DMS 273 treated with DMSO at 0.1 percent for 48 hours (cell line): ENCODE measurements at regions not wholly inside any gene's neighbourhood (a gene's known extent, or its start where the extent isn't known, plus 50 kb on each side); places are given as distances from the start of the nearest gene placed in this dataset.

ENCODE experiments used
- DNase-seq: peaks from one replicate; lab custom pipeline; 2025; lab: John Stamatoyannopoulos, UW

DNA sequence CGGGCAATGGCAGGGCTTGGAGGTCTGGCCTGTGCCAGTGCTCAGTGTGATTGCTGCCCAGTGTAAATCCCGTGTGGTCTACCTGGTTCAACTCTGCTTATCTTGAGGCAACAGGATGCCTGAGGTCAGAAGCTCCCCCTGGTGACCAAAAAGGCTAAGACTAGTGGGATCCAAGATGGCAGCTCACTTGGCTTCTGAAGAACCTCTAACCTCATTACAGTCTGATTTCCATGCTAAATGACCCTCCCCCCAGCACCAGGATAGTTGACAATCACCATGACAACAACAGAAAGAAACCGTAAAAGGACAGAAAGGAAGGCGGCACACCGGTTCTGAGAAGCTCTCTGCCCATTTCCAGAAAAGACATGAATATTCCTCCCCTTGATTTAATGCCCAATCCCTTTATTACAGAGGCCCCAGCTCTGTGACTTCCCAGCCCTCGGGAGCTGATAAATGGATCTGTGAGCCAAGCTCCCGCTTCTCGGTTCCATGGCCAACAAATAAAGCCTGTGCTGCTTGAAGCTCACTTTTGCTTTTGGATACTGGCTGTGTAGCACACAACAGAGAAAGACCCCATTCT is 398.4 kb downstream of the CTTN start:
- DNase-seq = no peak

DNA sequence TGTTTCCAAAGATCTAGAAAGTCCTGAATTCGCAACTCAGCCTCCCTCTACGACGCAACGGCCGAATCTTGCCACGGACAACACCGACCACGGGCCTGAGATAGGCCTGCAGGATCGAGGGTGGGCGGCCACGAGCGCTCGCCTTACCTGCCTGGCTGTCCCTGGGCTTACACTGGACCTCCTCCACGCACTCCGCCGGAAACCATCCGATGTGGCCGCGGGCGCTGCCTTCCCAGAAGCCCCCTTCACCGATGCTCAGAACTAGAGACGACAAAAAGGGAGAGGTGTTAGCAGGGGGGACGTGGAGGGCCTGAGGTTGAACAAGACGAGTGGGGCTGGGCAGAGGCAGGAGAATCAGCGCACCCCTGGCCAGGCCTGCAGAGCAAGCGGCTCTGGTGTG is 400.0 kb downstream of the CTTN start:
- no peak for DNase-seq

DNA sequence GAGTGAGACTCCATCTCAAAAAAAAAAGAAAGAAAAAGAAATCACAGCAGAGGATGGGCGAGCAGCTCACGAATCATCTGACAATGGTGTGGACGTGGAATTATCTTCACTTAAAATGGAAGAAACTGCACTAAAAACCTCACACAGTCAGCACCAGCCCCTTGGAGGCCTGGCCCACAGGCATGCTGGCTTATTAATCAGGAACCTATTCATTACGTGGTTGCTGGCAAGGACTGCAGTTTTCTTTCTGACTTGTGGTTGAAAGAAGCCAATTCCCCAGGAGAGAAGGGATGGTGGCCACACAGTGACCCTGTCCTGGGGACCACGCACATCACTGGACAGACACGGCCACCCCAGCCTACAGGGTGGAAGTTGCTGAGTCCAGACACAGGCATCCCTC is 401.1 kb downstream of the CTTN start:
- DNase-seq = no peak

- DNase-seq = no peak
These were observed 403.9 kb downstream of the CTTN start for GRCh38 chr11:70802185-70802584.

DNA sequence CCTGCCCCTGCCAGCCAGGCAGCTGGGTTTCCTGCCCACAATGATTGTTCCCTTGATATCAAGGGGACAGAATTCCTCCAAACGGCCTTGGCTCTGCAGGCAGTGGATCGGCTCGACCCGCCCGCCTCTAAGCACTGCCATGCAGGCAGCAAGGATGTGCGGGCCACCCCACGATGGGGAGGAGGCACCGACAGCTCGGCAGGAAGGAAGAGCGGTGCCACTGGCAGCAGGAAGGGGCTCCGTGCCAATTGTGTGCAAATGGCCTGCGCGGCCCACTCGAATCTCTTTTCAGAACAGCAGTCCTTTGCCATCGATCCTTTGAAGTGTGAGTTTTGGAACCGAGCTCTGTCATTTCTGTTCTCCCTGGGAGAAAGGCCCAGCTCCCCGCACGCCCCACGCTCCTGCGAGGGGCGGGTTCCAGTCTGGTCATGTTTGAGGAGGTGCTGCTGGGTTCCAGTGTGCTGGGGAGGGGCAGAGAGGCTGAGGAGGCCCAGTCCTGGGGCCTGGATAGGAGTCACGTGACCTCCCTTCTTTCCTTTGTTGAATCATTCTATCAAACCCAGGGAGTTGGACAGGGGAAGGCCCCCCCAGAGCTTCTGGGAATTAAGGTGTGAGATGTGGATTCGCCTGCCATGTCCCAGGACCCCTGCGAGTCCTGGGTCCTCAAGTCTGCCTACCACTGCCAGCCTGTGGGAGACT is 406.0 kb downstream of the CTTN start:
- no peak for DNase-seq

DNA sequence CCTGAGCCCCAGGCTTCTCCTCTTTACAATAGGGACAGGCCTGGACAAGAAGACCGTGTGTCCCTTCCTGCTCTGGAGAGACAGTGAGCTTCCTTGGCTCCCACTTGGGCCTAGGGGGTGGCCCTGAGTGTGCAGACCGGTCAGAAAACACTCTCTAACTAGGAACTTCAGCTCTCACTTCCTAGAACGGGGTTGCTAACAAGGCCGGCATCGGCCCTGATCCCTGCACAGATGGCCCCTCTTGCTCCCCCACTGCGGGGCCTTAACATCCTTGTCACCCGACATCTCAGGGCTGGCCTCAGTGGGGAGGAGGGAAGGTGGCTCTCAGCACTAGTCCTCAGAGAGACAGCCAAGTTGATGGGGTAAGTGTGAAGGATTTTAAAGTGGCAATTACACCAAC is 406.9 kb downstream of the CTTN start:
- no peak for DNase-seq

DNA sequence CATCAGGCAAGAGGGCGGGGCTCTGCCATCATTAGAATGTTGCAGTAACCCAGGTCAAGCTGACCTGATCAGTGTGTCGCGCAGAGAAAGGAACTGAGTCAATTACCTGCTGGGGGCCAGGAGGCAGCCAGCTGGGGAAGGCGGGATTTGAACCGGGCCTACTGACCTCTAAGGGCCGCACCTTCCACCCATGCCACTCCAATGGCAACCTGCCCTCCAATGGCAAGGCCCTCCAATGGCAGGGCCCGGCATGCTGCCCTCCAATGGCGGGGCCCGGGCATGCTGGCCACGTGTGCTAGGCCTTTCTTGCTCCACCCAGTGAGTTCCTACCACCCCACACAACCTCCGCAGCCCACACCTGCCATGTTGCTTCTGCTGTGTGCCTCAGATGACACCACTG is 407.6 kb downstream of the CTTN start:
- no peak for DNase-seq

GRCh38 chr11:70806461-70807194 is 408.3 kb downstream of the CTTN start:
- no peak for DNase-seq

GRCh38 chr11:70807195-70807543 is 408.8 kb downstream of the CTTN start:
- DNase-seq = no peak

GRCh38 chr11:70808686-70809375 is 410.5 kb downstream of the CTTN start:
- DNase-seq = no peak

GRCh38 chr11:70810133-70810532 is 411.8 kb downstream of the CTTN start:
- no peak for DNase-seq

DNA sequence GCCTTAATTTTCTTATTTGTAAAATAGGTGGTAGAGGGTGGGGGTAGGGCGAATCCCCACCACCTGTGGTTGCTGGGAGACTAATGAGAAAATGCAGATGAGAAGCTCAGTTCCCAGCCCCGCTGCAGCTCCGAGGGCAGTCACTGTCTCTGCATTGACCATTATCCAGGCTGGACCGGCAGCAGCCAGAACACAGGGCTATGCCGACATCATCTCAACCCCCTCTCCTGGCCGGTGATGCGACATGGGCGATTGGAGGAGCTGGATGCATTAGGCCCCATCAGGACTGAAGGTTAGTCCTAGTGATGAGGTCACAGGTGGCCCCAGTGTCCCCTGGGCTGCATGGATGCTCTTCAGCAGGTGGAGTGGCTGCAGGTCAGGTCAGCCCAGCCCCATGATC is 412.4 kb downstream of the CTTN start:
- no peak for DNase-seq

- DNase-seq = no peak
These were observed 413.2 kb downstream of the CTTN start for GRCh38 chr11:70811483-70811882.

DNA sequence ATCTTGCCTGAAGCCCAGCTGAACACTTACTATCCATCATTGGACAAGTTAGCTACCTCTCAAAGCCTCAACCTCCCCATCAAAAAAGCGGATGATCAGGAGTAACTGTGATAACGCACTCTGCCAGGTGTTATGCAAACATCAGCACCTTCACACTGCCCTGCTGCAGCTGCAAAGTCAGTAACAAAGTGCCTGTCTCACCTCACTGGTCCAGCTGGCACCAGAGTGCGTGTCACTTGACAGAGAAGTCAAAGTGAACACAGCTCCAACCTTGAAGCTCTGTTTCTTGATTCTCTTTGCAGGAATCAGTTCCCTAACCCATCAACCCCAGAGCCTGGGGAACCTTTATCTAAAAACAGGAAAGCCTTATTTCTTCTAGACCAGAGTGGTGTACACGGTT is 413.6 kb downstream of the CTTN start:
- no peak for DNase-seq

GRCh38 chr11:70812472-70812871 is 414.1 kb downstream of the CTTN start:
- DNase-seq = no peak

- no peak for DNase-seq
These were observed 415.3 kb downstream of the CTTN start for GRCh38 chr11:70813651-70814050.

DNA sequence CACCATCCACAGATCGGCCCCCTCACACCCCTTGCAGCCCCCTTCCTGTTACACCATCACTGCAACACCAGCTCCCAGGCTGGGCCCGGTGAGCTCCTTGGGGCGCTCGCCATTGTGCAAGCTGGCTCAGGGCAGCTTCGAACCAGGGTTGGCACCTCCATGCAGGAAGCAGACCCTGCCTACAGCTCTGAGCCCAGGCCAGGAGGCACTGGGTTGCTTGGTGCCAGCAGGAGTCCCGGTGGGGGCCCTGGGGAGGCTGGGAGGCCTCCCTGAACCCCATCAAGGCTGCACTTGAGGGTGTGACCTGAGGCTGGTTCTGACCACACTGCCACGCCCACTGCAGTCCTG is 417.1 kb downstream of the CTTN start:
- no peak for DNase-seq

GRCh38 chr11:70816156-70816678 is 417.9 kb downstream of the CTTN start:
- DNase-seq = no peak

- DNase-seq = no peak
These were observed 420.0 kb downstream of the CTTN start for GRCh38 chr11:70818351-70818750.

- no peak for DNase-seq
These were observed 420.7 kb downstream of the CTTN start for GRCh38 chr11:70819022-70819421.

DNA sequence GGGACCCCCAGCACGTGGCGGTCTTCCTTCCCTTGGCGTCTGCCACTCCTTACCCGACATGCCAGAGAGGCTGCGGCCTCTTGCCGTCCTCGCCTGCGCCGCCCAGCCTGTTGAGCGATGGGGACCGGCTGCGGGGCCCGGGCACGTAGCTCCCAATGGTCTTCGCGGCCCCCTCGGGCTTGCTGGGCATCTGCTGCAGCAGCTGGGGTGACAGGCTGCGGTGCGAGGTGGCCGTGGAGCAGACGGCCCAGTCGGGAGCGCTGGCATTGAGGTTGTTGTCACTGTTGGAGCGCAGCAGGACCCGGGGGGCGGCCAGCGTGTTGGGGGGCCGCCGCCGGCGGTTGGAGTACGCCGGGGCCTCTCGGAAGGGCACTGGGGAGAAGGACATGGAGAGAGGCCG is 422.0 kb downstream of the CTTN start:
- DNase-seq = no peak

DNA sequence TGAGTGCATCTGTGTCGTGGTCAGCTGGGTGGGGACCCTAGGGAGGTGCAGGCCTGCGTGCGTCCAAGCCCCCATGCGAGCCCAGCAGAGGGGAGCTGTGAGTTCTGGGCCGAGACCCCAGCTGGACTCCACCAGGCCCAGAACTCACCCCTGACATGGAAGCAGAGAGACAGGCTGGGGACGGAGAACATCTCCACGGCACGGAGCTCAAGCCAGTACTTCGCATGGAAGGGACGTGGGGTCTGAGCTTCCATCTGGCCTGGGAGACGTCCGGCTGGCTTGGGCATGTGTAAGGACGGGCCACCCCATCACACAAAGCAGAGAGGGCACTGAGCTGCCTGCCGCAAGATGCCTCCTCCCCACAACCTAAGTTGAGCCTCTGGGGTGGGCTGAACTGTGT is 422.4 kb downstream of the CTTN start:
- no peak for DNase-seq

DNA sequence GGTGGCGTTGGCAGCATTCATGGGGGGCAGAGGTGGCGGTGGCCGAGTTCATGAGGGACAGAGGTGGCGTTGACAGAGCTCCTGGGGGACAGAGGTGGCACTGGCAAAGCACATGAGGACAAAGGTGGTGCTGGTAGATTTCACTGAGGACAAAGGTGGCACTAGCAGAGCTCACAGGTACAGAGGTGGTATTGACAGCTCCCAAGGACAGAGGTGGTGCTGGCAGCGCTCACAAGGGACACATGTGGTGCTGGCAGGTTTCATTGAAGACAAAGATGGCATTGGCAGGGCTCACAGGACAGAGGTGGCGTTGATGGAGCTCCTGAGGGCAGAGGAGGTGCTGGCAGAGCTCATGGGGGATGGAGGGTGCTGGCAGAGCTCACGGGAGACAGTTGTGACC is 425.4 kb downstream of the CTTN start:
- no peak for DNase-seq
